Nucleus accumbens (tissue), 56 donors: ENCODE measurements at regions not wholly inside any gene's neighbourhood (a gene's known extent, or its start where the extent isn't known, plus 50 kb on each side); places are given as distances from the start of the nearest gene placed in this dataset.
"Not testable (repeated sequence)": the region's sequence is repeated elsewhere in the genome, so short reads cannot be mapped to it uniquely, and the experiment has no call there.

Experiments
- DNase-seq, 56 donors: peaks; one replicate each; lab custom pipeline; 2025; lab: John Stamatoyannopoulos, UW

- DNase-seq: no peak
These were observed 53.5 kb downstream of the PAGE2 start for GRCh38 chrX:55142206-55142918.

- DNase-seq: no peak
These were observed 54.1 kb downstream of the PAGE2 start for GRCh38 chrX:55142919-55143310.

GRCh38 chrX:55143621-55144020 lies 54.8 kb downstream of the PAGE2 start:
- DNase-seq: no peak

- no peak for DNase-seq
These were observed 55.9 kb downstream of the PAGE2 start for GRCh38 chrX:55144697-55145096.

GRCh38 chrX:55149242-55149641 lies 60.4 kb downstream of the PAGE2 start:
- no peak for DNase-seq

GRCh38 chrX:55151199-55151598 lies 62.4 kb downstream of the PAGE2 start:
- DNase-seq: no peak

- DNase-seq: no peak
These were observed 60.6 kb upstream of the PAGE5 start for GRCh38 chrX:55159551-55159950.

- DNase-seq: peak; percentile 31 to 93 (median 86)
These were observed 59.2 kb upstream of the PAGE5 start for GRCh38 chrX:55160685-55161552.

- peak in 3 of 56 donors; percentile 4 to 6 (median 5) for DNase-seq
These were observed 58.6 kb upstream of the PAGE5 start for GRCh38 chrX:55161581-55161980.

- no peak for DNase-seq
These were observed 57.0 kb upstream of the PAGE5 start for GRCh38 chrX:55163171-55163570.

- DNase-seq: not testable (repeated sequence)
These were observed 55.1 kb upstream of the PAGE5 start for GRCh38 chrX:55165026-55165425.

- DNase-seq: no peak
These were observed 52.9 kb upstream of the PAGE5 start for GRCh38 chrX:55167124-55167803.

GRCh38 chrX:55167901-55168300 lies 52.2 kb upstream of the PAGE5 start:
- DNase-seq: no peak

- no peak for DNase-seq
These were observed 50.4 kb upstream of the PAGE5 start for GRCh38 chrX:55169782-55170181.
